NCI-H526 treated with DMSO at 0.1 percent for 48 hours (cell line): ENCODE measurements at regions not wholly inside any gene's neighbourhood (a gene's known extent, or its start where the extent isn't known, plus 50 kb on each side); places are given as distances from the start of the nearest gene placed in this dataset.

Source experiments
- DNase-seq: peaks from one replicate; lab custom pipeline; 2025; lab: John Stamatoyannopoulos, UW

GRCh38 chr14:53896726-53897125, 59.9 kb downstream of the BMP4 start:
- no peak for DNase-seq

- no peak for DNase-seq
These were observed 62.2 kb downstream of the BMP4 start for GRCh38 chr14:53894456-53894855.

- DNase-seq = no peak
These were observed 63.3 kb downstream of the BMP4 start for GRCh38 chr14:53893374-53893773.

GRCh38 chr14:53890611-53891101, 66.0 kb downstream of the BMP4 start:
- no peak for DNase-seq

- no peak for DNase-seq
These were observed 67.9 kb downstream of the BMP4 start for GRCh38 chr14:53888535-53889386.

- DNase-seq = no peak
These were observed 71.4 kb downstream of the BMP4 start for GRCh38 chr14:53885136-53885640.

GRCh38 chr14:53884601-53885000, 72.0 kb downstream of the BMP4 start:
- no peak for DNase-seq

- no peak for DNase-seq
These were observed 72.9 kb downstream of the BMP4 start for GRCh38 chr14:53883739-53884138.

- no peak for DNase-seq
These were observed 73.9 kb downstream of the BMP4 start for GRCh38 chr14:53882684-53883083.

- no peak for DNase-seq
These were observed 74.7 kb downstream of the BMP4 start for GRCh38 chr14:53881921-53882320.

- no peak for DNase-seq
These were observed 75.3 kb downstream of the BMP4 start for GRCh38 chr14:53881161-53881871.

GRCh38 chr14:53880761-53881160, 75.9 kb downstream of the BMP4 start:
- no peak for DNase-seq

GRCh38 chr14:53879747-53880146, 76.9 kb downstream of the BMP4 start:
- DNase-seq = no peak

GRCh38 chr14:53879022-53879686, 77.5 kb downstream of the BMP4 start:
- no peak for DNase-seq

GRCh38 chr14:53875324-53875897, 81.2 kb downstream of the BMP4 start:
- DNase-seq = no peak

GRCh38 chr14:53874704-53875103, 81.9 kb downstream of the BMP4 start:
- no peak for DNase-seq

- DNase-seq = no peak
These were observed 83.9 kb downstream of the BMP4 start for GRCh38 chr14:53872681-53873089.

GRCh38 chr14:53871951-53872350, 84.7 kb downstream of the BMP4 start:
- DNase-seq = no peak

GRCh38 chr14:53871011-53871410, 85.6 kb downstream of the BMP4 start:
- no peak for DNase-seq

GRCh38 chr14:53865711-53866110, 90.9 kb downstream of the BMP4 start:
- no peak for DNase-seq

- DNase-seq = no peak
These were observed 94.8 kb downstream of the BMP4 start for GRCh38 chr14:53861781-53862180.

- DNase-seq = no peak
These were observed 98.3 kb downstream of the BMP4 start for GRCh38 chr14:53858345-53858684.
